Erythroblast (primary cell): ENCODE measurements at regions not wholly inside any gene's neighbourhood (a gene's known extent, or its start where the extent isn't known, plus 50 kb on each side); places are given as distances from the start of the nearest gene placed in this dataset.

ENCODE experiments used
- DNase-seq, 2 experiments: peaks; one replicate each; lab custom pipeline; 2025; lab: John Stamatoyannopoulos, UW
- GATA1 ChIP-seq: IDR thresholded peaks from 2 replicates; pipeline ENCODE4 v1.6.1; 2011; ENCODE audit warnings: low read depth, mild to moderate bottlenecking, control low read depth, low read length, moderate library complexity
- POLR2A ChIP-seq: IDR thresholded peaks from 2 replicates; pipeline ENCODE4 v1.6.1; 2011; ENCODE audit warnings: mild to moderate bottlenecking, low read length

DNA sequence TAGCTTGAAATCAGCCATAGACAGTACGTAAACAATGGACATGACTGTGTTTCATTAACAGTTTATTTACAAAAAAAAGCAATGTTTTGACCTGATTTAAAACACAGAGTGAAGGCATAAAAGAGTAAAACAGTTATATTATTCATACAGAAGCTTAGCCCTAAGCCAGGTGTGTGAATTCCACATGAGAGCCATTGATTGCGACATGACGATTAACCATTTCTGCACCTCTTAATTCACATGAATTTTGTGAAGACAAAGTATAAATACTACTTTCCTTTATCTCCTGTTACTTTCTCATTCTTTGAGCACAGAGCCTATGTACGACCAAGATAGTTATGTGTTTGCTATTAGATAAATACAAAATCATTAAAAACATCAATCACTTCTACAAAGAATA lies 55.0 kb upstream of the MAGEB18 start:
- DNase-seq = no peak
- TF ChIP-seq POLR2A (no peak), GATA1 (no peak)
